GM19395 (cell line): ENCODE measurements at regions not wholly inside any gene's neighbourhood (a gene's known extent, or its start where the extent isn't known, plus 50 kb on each side); places are given as distances from the start of the nearest gene placed in this dataset.

Experiments used
- ATAC-seq: cut with Tn5 transposase; IDR thresholded peaks from one replicate; pipeline ENCODE4 v1.9.1; 2021; ENCODE audit warnings: mild to moderate bottlenecking, moderate library complexity; ENCODE audit not compliant: unreplicated experiment

DNA sequence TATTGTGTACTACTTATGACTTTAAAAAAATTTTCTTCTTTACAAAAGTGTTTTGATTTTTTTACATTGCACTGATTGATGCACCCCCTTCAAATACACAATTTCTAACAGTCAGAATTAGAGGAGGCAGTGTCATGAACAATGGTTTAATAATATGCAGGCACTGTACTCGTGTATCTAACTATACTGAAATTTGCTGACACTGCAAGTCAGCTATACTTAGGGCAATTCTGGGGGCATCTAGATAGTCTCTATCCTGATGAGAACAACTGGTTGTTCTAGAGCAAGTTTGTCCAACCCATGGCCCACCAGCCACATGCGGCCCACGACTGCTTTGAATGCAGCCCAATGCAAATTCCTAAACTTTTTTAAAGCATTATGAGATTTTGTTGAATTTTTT is 375.6 kb downstream of the BCKDHB start:
- no peak for ATAC-seq

DNA sequence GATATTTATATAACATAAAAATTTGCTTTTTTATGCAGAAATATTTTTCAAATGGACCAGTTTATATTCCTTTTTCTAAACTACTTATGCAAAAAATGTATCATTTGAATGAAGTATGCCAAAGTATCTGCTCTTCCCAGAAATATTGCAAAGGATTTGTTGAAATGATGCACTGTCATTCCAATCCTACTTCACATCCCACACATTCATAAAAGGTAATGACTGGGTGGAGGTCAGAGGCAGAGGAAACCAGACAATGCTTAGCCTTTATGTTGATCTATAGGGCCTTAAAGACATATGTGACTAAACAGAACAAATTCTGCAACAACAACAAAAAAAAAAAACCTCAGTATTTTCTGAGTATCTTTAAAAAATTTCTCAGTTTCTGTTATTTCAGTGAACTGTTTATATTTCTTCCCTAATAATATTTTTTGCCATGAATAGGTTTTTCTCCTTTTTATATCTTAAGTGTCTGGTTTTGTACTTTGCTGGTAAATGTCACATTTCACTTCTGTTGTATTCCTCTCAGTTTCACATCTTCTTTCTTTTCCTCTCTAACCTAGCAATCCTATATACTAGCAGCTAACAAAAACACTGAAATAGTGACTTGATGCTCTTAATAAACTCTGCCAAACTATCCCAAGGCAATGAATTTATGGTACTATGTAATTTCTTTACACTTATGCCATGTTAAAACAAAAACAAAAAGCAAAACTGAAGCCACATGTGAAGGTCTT is 374.1 kb downstream of the BCKDHB start:
- peak; percentile 84 for ATAC-seq

DNA sequence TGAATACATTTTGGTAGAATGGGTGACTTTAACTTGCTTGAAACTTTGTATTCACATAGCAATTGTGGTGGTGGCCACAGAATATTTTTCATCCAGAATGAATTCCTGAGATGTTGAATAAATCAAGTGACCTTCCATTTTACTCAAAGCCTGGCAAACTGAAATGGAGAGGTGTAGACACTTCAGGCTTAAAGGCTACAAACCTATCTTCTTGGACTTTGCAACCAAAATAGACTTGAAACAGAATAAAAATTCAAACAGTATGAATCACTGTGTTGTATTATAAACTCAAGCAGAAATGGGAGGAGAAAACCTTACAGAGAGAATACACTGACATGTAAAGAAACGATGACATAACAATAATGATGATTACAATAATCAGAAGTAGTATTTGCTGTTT is 371.6 kb downstream of the BCKDHB start:
- ATAC-seq = no peak

DNA sequence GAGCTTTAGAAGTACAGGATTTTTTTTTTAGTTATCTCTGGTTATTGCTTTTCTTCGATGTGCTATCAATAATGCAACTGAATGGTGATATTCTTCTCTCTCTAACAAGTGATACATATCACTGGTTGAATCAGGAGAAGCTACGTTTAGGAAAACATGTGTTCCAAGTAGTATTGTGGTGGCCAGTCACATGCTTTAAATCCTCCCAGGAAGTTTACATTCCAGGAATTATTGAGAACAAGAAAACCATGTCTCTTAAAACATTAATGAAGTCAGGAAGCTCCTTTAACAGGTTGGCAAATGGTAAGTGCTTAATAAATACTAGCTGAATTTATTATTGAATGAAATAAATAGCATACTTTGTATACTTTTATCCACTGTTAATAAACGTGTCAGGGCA is 371.1 kb downstream of the BCKDHB start:
- no peak for ATAC-seq

DNA sequence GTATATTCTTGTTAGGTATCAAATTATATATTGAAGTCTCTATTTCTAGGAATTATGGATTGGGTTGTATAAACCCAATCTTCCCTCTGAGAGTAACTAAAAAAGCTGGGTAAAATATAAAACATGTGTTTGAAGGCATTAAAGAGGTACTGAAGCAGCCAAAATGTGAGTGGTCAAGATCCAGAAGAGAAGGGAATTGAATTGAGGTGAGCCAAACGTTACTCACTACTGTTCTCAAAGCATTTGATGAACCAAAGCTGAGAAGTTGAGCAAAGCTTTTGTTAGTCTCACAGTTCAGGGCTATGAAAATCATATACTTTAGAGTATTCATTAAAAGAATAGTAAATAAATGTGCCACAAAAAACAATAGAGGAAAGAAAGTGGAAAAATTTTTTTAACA is 365.8 kb downstream of the BCKDHB start:
- ATAC-seq = no peak

DNA sequence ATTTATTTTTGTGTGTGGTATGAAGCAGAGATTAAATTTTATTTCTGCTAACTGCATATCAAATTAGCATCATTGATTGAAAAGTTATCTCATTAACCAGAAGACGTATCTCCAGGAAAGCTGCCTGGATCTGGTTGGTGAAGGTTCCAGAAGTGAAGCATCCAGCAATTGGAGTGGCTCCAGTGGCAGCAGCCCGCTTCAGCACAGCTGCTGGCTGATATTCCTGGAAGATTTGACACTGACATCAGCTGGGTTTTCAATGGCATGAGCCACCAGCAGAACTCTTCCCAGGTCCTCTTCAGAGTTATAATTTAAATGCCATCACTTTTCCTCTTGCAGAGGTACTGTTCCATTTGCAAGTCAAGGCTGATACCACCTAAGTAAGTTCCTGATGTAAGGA is 363.5 kb downstream of the BCKDHB start:
- no peak for ATAC-seq

DNA sequence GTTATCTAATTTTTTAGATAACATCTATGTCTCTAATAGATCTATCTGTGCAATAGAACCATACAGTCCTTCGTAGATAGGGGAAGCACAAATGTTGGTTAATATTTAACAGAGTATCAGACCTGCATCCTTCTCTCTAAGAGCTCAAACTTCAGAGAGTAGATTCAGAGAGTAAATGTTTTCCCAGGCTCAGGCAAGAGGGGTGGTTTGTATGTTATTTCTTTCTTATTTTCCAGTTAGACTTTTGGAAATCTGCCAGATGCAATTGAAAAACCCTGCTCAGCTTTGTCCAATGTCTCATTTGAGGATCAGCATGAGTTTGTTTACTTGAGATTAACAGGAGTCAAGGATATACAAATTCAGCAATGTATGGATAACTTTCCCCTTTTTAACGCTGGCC is 361.9 kb downstream of the BCKDHB start:
- ATAC-seq = no peak

DNA sequence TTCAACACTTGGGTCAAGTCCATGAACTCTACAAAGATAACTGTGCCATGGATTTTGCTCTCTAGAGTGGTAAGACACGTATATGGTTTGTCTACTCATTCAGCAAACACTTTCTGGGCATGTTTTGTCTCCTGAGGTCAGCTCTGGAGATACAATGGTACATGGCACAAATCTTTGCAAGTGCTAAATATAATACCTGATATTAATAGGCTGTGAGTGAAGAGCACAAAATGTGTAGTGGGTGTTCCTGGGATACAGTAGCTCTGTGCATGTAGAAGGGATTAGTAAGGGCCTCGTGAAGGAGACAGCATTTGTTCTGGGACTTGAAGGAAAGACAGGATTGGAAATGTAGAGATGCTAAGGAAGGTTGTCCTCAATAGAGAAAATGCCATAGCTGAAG is 360.9 kb downstream of the BCKDHB start:
- no peak for ATAC-seq

DNA sequence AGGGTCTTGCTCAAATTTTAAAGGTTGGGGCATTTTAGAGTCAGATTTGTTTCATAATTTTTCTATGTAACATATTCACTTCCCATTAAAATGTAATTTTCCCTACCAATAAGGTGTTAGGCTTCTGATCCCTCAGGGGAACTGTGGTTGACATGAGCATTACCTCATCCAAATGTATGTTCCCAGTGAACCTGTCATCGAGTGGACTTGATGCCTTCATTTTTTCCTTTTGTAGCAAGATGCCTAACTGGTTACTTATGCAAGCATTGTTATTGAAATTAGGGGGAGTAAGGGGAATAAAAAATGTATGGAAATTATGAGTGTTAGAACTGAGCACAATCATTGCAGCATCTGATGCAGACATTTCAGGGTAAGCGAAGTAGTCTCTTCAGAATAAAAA is 360.5 kb downstream of the BCKDHB start:
- no peak for ATAC-seq

DNA sequence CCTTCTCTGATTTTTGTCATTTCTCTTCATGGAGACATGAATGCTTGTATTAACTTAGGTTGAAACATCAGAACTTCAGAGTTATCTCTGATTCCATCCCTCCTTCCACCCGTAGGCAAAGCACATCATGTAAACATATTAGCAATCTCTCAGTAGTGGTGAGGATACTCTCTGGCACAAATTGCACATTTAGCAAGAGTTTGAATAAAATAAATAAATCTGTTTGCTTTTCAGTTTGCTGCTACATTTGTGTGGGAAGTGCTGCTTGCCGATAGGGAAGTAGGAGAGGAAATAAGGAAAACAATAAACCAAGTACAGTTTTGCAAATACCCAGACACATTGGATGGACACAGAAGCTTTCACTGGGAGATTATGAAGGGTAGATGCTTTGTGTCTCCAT is 359.0 kb downstream of the BCKDHB start:
- no peak for ATAC-seq

DNA sequence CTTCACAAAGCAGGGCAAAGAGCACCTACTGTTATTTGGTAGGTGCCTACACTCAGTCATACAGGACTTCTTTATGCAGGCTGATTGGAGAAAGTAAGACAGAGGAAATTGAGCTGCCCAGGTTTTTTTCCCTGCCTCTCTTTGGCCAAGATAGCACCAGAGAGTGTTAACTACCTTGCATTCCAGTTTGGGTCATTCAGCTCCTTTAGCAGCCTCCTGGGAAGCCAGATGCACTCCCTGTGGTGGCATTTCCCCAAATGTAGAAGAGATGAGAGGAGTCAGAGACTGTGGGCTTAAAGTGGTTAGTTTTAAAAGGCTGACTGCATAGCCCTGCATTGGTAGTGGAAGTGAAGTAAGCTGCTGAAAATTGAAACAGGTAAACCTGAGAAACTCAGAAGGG is 358.4 kb downstream of the BCKDHB start:
- no peak for ATAC-seq

DNA sequence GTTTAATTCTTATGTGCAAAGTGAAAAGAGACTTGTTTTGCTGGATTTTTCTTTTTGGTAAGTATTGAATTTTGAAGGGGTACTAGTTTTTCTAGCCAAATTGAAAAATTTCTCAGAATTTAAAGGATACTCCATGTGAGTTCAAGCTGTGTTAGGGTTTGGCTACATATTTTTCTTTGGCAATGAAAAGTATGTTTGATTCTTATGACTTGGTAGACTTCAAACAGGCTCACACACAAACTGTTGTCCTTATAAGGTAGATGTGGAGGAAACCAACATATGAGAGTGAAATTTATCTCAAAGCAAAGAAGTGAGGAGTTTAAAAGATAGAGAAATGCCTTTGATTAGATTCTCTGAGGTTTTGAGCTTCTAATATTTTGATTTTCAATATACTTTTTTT is 356.7 kb downstream of the BCKDHB start:
- no peak for ATAC-seq

DNA sequence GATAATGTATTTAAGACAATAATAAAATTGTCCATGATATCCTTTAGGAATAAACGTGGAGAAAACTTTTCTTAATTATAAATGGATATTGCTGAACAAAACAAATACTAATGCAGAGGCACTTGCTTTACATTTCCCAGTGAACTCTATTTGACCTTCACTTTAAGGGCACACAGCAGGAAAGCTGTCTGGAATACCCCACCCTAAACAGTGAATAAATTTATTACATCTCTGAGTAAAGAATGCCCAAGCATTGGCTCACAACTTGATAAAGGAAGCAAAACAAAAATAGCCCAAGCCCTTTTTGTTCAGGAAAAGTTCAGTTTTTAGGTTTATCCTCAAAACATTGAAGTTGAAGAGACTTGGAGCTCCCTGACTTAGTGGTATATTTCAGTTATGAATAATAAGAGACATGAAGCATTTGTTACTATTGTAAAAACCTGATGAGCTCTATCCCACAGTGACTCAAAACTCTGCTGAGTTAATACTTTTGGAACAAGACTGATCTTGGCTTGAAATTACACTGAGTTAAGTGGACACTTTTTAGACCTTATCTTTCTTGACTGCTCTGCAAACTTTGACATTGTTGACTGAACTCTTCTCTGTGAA is 353.9 kb downstream of the BCKDHB start:
- ATAC-seq = no peak

DNA sequence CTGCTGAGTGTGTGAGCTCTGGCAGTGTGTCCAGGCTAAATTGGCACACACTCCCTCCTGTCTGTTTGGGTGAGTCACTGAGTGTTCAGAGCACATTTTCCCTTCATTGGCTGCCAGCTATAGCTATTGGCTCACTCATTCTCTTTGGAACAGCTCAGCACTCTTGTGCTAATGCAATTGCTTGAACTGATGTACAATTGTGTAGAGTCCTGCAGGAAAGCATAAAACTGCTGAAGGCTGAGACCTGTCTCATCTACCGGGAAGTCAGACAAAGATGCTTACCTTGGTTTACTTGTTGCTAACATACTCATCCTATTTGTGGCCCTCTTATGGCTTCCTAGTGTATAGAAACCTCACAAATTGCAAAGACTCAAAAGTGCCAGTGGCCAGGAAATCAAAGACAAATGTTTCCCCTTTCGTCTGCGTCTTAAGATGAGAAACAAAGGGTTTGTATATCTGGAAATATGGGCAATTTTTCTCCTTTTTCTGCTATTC is 351.0 kb downstream of the BCKDHB start:
- no peak for ATAC-seq

DNA sequence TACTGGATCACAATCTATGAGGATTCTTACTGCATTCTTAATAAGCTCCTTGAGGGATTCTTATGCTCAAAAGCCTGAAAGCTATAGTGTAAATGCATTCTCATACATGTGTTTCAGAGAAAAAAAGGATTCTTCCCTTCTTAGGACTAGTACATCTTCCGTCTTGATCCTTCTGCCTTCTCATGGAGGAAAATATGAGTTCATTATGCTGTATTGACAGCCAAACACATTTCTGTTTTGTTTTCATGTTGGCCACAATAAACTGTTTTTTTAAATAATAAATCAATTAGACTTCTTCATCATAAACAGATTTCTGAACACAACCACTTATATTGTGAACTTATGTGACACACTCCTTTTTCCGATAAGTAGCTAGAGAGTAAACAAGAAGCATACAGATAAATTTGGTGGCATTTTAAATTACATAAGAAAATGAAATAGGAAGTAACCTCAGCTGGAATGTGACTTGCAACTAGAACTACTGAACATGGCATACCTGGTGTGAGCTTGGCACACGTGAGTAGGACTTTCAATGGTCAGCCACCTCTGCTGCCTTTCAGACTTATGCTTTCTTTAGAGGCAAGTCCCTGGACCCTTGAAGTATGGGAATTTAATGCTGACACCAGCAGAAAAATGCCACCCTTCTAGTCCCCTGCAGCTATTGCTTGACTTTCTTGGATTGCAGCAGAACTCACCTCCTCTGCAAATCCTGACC is 350.4 kb downstream of the BCKDHB start:
- ATAC-seq = no peak

DNA sequence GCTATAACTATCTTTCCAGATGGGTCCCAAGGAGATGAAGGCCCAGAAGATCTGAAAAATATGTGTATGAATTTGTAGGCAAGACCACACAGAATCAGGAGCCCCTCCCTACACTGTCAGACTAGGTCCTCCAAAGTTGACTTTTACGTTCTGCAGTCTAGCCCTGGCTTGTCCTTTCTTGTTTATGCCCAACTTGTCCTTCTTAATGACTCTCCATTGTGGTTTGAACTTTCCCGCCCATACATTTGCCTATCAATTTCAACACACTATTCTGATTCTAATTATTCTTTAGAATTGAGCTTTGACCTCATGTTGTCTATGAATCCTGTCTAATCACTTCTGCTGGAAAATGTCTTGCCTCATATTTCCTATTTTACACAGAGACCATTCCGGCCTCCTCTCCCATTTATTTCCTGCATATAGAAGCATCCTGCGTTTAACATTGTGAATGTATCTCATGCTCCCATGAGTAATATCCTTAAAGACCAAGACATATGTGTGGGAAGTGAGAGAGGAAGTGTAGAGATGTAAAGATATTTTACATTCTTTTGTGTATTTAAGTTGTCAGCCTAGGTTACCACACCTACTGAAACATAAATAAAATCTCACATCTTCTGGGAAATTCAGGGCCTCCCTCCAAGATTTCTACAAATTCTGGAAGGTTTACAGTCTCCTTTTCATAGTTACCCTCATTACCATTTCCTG is 348.3 kb downstream of the BCKDHB start:
- no peak for ATAC-seq

DNA sequence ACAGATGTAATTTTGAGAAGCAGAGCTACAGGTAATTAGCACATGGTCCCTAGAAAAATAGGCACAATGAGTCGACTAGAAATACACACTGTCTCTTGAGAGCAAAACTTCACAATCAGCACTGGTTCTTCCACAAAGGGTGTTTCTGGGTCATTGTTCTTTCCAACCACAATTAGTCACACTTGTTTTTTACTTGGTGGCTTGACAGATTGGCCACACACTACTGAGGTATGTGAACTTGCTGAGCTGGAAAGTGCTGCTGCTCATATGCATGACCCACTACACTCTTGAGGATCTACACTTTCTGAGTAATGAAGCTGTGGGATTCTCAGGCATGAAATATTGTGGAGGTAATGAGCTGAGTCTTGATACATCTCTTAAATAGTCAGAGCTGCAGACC is 347.7 kb downstream of the BCKDHB start:
- no peak for ATAC-seq

DNA sequence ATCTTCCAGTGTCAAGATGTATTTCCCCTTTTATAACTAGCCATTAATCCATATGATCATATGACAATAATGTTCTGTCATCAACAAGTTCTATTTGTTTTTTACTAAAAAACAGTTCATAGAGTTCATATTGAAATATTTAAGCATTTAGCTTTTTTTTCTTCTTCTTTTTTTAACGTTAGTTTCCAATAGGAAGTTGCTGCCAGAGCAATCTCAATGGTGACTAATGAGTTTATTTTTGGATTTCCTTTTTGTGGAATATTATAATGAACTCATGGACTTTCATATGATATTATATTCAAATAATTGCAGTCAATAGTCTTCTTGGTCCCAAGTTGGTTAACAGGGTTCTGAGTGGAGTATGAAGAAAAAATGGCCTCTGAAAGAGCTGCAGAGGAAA is 343.3 kb downstream of the BCKDHB start:
- ATAC-seq = no peak

DNA sequence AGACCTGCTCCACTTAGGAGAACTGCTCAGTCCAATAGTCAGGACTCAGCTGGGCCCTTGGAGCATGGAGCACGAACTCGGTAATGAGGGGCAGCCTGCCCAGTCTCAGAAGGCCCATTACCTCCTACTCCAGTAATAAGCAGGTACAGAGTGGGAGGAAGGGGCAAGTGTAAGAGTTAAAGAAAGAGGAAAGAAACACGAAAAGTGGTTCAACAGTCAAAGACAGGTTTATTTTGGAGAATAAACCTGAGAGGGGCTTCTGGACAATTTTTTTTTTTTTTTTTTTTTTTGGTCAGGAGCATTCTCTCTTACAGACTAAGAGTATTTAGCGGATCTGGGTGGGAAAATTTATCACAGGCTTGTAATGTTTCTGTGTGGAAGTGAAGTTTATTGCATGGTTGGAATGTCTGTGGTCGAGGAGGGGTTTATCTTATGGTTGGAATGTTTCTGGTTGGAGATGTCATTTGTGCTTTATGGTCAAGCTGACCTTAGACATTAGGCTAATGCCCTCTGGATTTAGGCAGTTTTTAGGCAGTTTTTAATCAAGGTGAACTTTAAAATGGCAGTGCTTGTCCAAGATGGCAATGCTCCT is 340.1 kb downstream of the BCKDHB start:
- no peak for ATAC-seq

DNA sequence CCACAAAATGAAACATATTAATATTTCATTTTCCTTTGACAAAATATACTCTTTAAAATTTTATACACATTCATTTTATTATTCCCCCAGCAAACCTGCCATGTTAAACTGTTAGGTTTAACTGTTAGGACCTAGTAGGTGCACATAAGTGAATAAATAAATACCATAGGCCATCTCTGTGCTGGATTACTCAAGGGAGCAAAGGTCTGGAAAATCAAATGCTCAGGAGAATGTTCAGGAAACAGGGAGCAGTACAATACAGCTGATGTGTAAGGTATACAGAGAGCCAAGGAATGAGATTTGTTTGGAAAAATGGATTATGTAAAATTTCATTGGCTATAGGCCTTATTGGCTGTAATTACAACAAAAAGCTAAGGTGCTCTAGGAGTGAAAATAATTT is 339.3 kb downstream of the BCKDHB start:
- no peak for ATAC-seq

DNA sequence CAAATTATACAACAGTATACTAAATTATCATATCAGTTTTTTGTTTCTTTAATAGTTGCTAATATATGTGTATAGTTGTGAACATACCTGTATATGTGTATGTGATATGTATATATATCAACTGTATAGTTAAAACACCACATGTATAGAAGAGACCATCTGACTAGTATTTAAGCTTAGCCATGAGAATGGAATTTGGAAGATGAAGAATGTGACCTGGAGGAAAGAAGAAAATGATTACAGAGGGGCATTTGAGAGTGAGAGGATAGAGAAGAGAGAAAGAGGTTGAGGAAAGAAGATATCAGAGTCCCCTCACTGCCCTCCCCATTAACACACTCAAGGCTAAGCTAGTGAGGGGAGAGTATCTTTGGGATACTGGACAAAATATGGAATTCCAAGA is 335.9 kb downstream of the BCKDHB start:
- no peak for ATAC-seq
